H9 (cell line): ENCODE measurements at regions not wholly inside any gene's neighbourhood (a gene's known extent, or its start where the extent isn't known, plus 50 kb on each side); places are given as distances from the start of the nearest gene placed in this dataset.

Experiments
- DNase-seq: peaks from one replicate; pipeline ENCODE4 v3.0.0-alpha.2; 2017
- H2AFZ ChIP-seq: one replicate; pipeline ENCODE4 v1.6.1; 2013; ENCODE audit warnings: mild to moderate bottlenecking, low read length, control low read depth, moderate library complexity
- H2AK5ac ChIP-seq: 2 replicates; pipeline ENCODE4 v1.6.1; 2013; ENCODE audit warnings: low read length, control low read depth, mixed read lengths; ENCODE audit not compliant: insufficient read length
- H2BK120ac ChIP-seq: one replicate; pipeline ENCODE4 v1.6.1; 2013; ENCODE audit warnings: low read depth, mild to moderate bottlenecking, low read length, control low read depth, inconsistent platforms; ENCODE audit not compliant: poor library complexity, severe bottlenecking
- H2BK12ac ChIP-seq: 2 replicates; pipeline ENCODE4 v1.6.1; 2013; ENCODE audit warnings: low read length, control low read depth, mixed read lengths, low read depth; ENCODE audit not compliant: insufficient read length
- H2BK15ac ChIP-seq: 2 replicates; pipeline ENCODE4 v1.6.1; 2013; ENCODE audit warnings: low read depth, low read length, control low read depth
- H2BK20ac ChIP-seq: one replicate; pipeline ENCODE4 v1.6.1; 2013; ENCODE audit warnings: low read depth, mild to moderate bottlenecking, low read length, control low read depth, inconsistent platforms; ENCODE audit not compliant: poor library complexity, severe bottlenecking
- H2BK5ac ChIP-seq: 2 replicates; pipeline ENCODE4 v1.6.1; 2013; ENCODE audit warnings: low read length, control low read depth, mixed read lengths; ENCODE audit not compliant: insufficient read length
- H3K14ac ChIP-seq: 2 replicates; pipeline ENCODE4 v1.6.1; 2013; ENCODE audit warnings: low read length, control low read depth; ENCODE audit not compliant: insufficient read depth
- H3K18ac ChIP-seq: 2 replicates; pipeline ENCODE4 v1.6.1; 2013; ENCODE audit warnings: low read depth, mild to moderate bottlenecking, mixed read lengths, low read length, control low read depth; ENCODE audit not compliant: insufficient read length
- H3K23ac ChIP-seq: 2 replicates; pipeline ENCODE4 v1.6.1; 2013; ENCODE audit warnings: low read length, control low read depth, mixed read lengths, low read depth; ENCODE audit not compliant: insufficient read length
- H3K23me2 ChIP-seq: 2 replicates; pipeline ENCODE4 v1.6.1; 2013; ENCODE audit warnings: low read depth, mild to moderate bottlenecking, mixed read lengths, low read length, control low read depth; ENCODE audit not compliant: insufficient read length, poor library complexity, severe bottlenecking
- H3K27ac ChIP-seq: 2 replicates; pipeline ENCODE4 v1.5.1; 2013; ENCODE audit warnings: low read length, control low read depth, mixed read lengths, low read depth; ENCODE audit not compliant: insufficient read length
- H3K27me3 ChIP-seq: 2 replicates; pipeline ENCODE4 v1.6.1; 2013; ENCODE audit warnings: low read length, control low read depth, inconsistent platforms; ENCODE audit not compliant: insufficient read depth
- H3K4ac ChIP-seq: 2 replicates; pipeline ENCODE4 v1.6.1; 2013; ENCODE audit warnings: low read depth, mild to moderate bottlenecking, control low read depth, inconsistent platforms, low read length, moderate library complexity
- H3K4me1 ChIP-seq: 2 replicates; pipeline ENCODE4 v1.6.1; 2013; ENCODE audit warnings: low read length, control low read depth, inconsistent platforms; ENCODE audit not compliant: insufficient read depth
- H3K4me2 ChIP-seq: 2 replicates; pipeline ENCODE4 v1.6.1; 2013; ENCODE audit warnings: low read length, control low read depth, mixed read lengths; ENCODE audit not compliant: insufficient read length, insufficient read depth
- H3K56ac ChIP-seq: 2 replicates; pipeline ENCODE4 v1.6.1; 2013; ENCODE audit warnings: low read depth, mild to moderate bottlenecking, mixed read lengths, low read length, control low read depth; ENCODE audit not compliant: insufficient read length
- H3K79me1 ChIP-seq: 2 replicates; pipeline ENCODE4 v1.6.1; 2013; ENCODE audit warnings: low read depth, mild to moderate bottlenecking, moderate library complexity, low read length, control low read depth, inconsistent platforms; ENCODE audit not compliant: insufficient read depth, poor library complexity, severe bottlenecking
- H3K79me2 ChIP-seq: 2 replicates; pipeline ENCODE4 v1.6.1; 2013; ENCODE audit warnings: low read length, control low read depth, inconsistent platforms; ENCODE audit not compliant: insufficient read depth
- H3K9ac ChIP-seq: 2 replicates; pipeline ENCODE4 v1.6.1; 2013; ENCODE audit warnings: low read length, control low read depth, mixed read lengths; ENCODE audit not compliant: insufficient read length; ENCODE audit errors: extremely low read depth
- H3K9me3 ChIP-seq: one replicate; pipeline ENCODE4 v1.6.1; 2013; ENCODE audit warnings: low read depth, low read length, inconsistent platforms; ENCODE audit not compliant: control insufficient read depth
- H3T11ph ChIP-seq: one replicate; pipeline ENCODE4 v1.6.1; 2013; ENCODE audit warnings: mild to moderate bottlenecking, low read length, control low read depth, inconsistent platforms
- H4K20me1 ChIP-seq: one replicate; pipeline ENCODE4 v1.6.1; 2013; ENCODE audit not compliant: control insufficient read depth, insufficient read length, insufficient read depth
- H4K5ac ChIP-seq: 2 replicates; pipeline ENCODE4 v1.6.1; 2013; ENCODE audit warnings: low read depth, mild to moderate bottlenecking, mixed read lengths, low read length, control low read depth; ENCODE audit not compliant: insufficient read length
- H4K8ac ChIP-seq: replicated peaks from 2 replicates; pipeline ENCODE4 v1.6.1; 2013; ENCODE audit warnings: low read length, control low read depth, mixed read lengths, low read depth; ENCODE audit not compliant: insufficient read length
- H4K91ac ChIP-seq: 2 replicates; pipeline ENCODE4 v1.6.1; 2013; ENCODE audit warnings: low read depth, mild to moderate bottlenecking, moderate library complexity, mixed read lengths, low read length, control low read depth; ENCODE audit not compliant: insufficient read length
- H3K27ac Mint-ChIP-seq, 3 experiments: 2 replicates in 2 of 3; 3 replicates in 1 of 3; pipeline ENCODE4 v1.8.0; 2020 to 2021; ENCODE audit warnings: mixed read lengths in 3 of 3, mild to moderate bottlenecking in 1 of 3, moderate library complexity in 1 of 3
- H3K27me3 Mint-ChIP-seq: 2 replicates; pipeline ENCODE4 v1.8.0; 2021; ENCODE audit warnings: low read depth, mild to moderate bottlenecking, moderate library complexity, mixed read lengths
- H3K36me3 Mint-ChIP-seq, 3 experiments: 2 replicates in 2 of 3; 3 replicates in 1 of 3; pipeline ENCODE4 v1.8.0; 2020 to 2021; ENCODE audit warnings: low read depth in 3 of 3, mixed read lengths in 3 of 3; ENCODE audit not compliant: insufficient read depth in 1 of 3
- H3K4me1 Mint-ChIP-seq, 2 experiments: 2 replicates each; pipeline ENCODE4 v1.8.0; 2020; ENCODE audit warnings: mixed read lengths in 2 of 2
- H3K4me3 Mint-ChIP-seq, 2 experiments: 2 replicates in 1 of 2; 3 replicates in 1 of 2; pipeline ENCODE4 v1.8.0; 2020 to 2021; ENCODE audit warnings: mild to moderate bottlenecking in 2 of 2, mixed read lengths in 2 of 2, moderate library complexity in 1 of 2
- H3K9me3 Mint-ChIP-seq, 2 experiments: 2 replicates in 1 of 2; 3 replicates in 1 of 2; pipeline ENCODE4 v1.8.0; 2020; ENCODE audit warnings: mild to moderate bottlenecking in 2 of 2, mixed read lengths in 2 of 2, moderate library complexity in 1 of 2
- CTCF ChIP-seq: fragments of 200-600 bp; sonication (generic); conservative IDR thresholded peaks from 3 replicates; pipeline ENCODE4 v1.8.0; 2021; ENCODE audit warnings: antibody characterized with exemption, mild to moderate bottlenecking
- WGBS: extraction: QIAGEN DNeasy Blood & Tissue Kit; methylation state at CpG from one replicate; pipeline ENCODE4 v1.1.7; 2013; ENCODE audit warnings: missing lambda C conversion rate, low lambda C conversion rate, mixed read lengths; ENCODE audit not compliant: insufficient read length; ENCODE audit errors: extremely low coverage; 5-methylcytosine and 5-hydroxymethylcytosine counted together

GRCh38 chr2:41216978-41217377, 765.1 kb upstream of the SLC8A1 start:
- no peaks in the 10 kb centered on the region for H3K4me1 ChIP-seq
- H2BK5ac ChIP-seq = no peak overlapping the region
- H2BK12ac ChIP-seq = no peak overlapping the region
- no peaks in the 10 kb centered on the region for H3K27me3 ChIP-seq
- no peak for TF ChIP-seq CTCF
- no peaks in the 10 kb centered on the region for H3K9me3 ChIP-seq
- no peak overlapping the region for H3K23ac ChIP-seq
- no peak overlapping the region for H3K4me2 ChIP-seq
- H3K4me3 Mint-ChIP-seq = no peak overlapping the region
- H2AK5ac ChIP-seq = no peak overlapping the region
- H3K79me2 ChIP-seq = no peaks in the 10 kb centered on the region
- DNase-seq = no peak
- H3K23me2 ChIP-seq = no peaks in the 10 kb centered on the region
- no peak overlapping the region for H2AFZ ChIP-seq
- no peak overlapping the region for H4K5ac ChIP-seq
- H2BK15ac ChIP-seq = no peak overlapping the region
- H3K27ac Mint-ChIP-seq = no peak overlapping the region
- no peaks in the 10 kb centered on the region for H3K4me1 Mint-ChIP-seq
- H4K91ac ChIP-seq = no peak overlapping the region
- H2BK120ac ChIP-seq = no peak overlapping the region
- no CpG with 5 or more reads among the region's 1 CpG for WGBS
- no peaks in the 10 kb centered on the region for H4K20me1 ChIP-seq
- no peak overlapping the region for H3K4ac ChIP-seq
- H3K18ac ChIP-seq = no peak overlapping the region
- H3K9ac ChIP-seq = no peak overlapping the region
- H3K9me3 Mint-ChIP-seq = no peaks in the 10 kb centered on the region
- no peak overlapping the region for H3K27ac ChIP-seq
- no peak overlapping the region for H3K14ac ChIP-seq
- no peak overlapping the region for H4K8ac ChIP-seq
- H3K36me3 Mint-ChIP-seq = no peaks in the 10 kb centered on the region; a peak in 1 of 7 replicates
- H3K56ac ChIP-seq = no peak overlapping the region
- no peaks in the 10 kb centered on the region for H3K27me3 Mint-ChIP-seq
- no peak overlapping the region for H3T11ph ChIP-seq
- H3K79me1 ChIP-seq = no peaks in the 10 kb centered on the region
- no peak overlapping the region for H2BK20ac ChIP-seq
